ENCODE measurements at regions not wholly inside any gene's neighbourhood (a gene's known extent, or its start where the extent isn't known, plus 50 kb on each side); places are given as distances from the start of the nearest gene placed in this dataset.
"Not testable (repeated sequence)": the region's sequence is repeated elsewhere in the genome, so short reads cannot be mapped to it uniquely, and the experiment has no call there.

DNA sequence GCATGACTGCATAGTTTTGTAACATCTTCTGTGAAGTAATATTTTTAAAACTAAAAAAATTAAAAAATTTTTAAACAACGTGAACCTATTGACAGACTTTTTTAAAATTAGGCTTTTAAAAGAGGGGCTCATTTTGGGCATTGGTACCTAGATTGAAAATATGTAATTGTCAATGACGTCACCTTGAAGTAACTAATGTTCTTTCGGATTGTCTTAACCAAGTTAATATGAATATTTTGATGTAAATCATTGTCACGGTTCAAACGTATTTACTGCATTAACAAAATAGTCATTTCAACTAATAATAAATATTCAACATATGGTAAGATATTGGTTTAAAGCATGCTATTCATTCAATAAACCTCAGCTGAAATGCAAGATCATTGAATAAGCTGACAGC is 719.8 kb downstream of the ANKRD7 start:
- H3K27ac ChIP-seq: no peak overlapping the region
- H3K9me3 ChIP-seq: no peaks in the 10 kb centered on the region
- no peak for DNase-seq
- FAIRE-seq: no peak
- H3K36me3 ChIP-seq: no peaks in the 10 kb centered on the region
- intact Hi-C loops (cut with DNase I): no loop called here
- H3K4me3 ChIP-seq: no peak overlapping the region
- H3K27me3 ChIP-seq: no peaks in the 10 kb centered on the region
- no peaks in the 10 kb centered on the region for H3K4me1 ChIP-seq
- no peak for TF ChIP-seq CTCF (IDR thresholded peaks at IDR 0.05)
- ATAC-seq: no peak
- 62 to 78% methylated on average over 5 of the region's 5 CpGs for WGBS, 2 donors

GRCh38 chr7:118945911-118946682 is 721.6 kb downstream of the ANKRD7 start:
- no peak for ATAC-seq
- intact Hi-C loops (cut with DNase I): no loop called here
- WGBS, 2 donors: 71 to 79% methylated on average over 13 of the region's 13 CpGs

GRCh38 chr7:118948508-118948907 is 724.0 kb downstream of the ANKRD7 start:
- Histone ChIP-seq H3K9me3 (no peaks in the 10 kb centered on the region), H3K27me3 (no peaks in the 10 kb centered on the region), H3K4me3 (no peak overlapping the region), H3K36me3 (no peaks in the 10 kb centered on the region), H3K27ac (no peak overlapping the region), H3K4me1 (no peaks in the 10 kb centered on the region)
- intact Hi-C loops (cut with DNase I): no loop called here
- FAIRE-seq (no peak), ATAC-seq (no peak), DNase-seq (no peak)
- no peak for TF ChIP-seq CTCF (IDR thresholded peaks at IDR 0.05)

More at GRCh38 chr7:118945911-118946682, 721.6 kb downstream of the ANKRD7 start:
- no peaks in the 10 kb centered on the region for H3K36me3 ChIP-seq
- no peak overlapping the region for H3K4me3 ChIP-seq
- no peaks in the 10 kb centered on the region for H3K27me3 ChIP-seq
- FAIRE-seq (no peak), DNase-seq (no peak)
- no peak for TF ChIP-seq CTCF (IDR thresholded peaks at IDR 0.05)
- no peaks in the 10 kb centered on the region for H3K4me1 ChIP-seq
- no peaks in the 10 kb centered on the region for H3K9me3 ChIP-seq
- H3K27ac ChIP-seq: no peak overlapping the region

GRCh38 chr7:118949031-118949430 is 724.5 kb downstream of the ANKRD7 start:
- H3K36me3 ChIP-seq: no peaks in the 10 kb centered on the region
- intact Hi-C loops (cut with DNase I): no loop called here
- H3K9me3 ChIP-seq: no peaks in the 10 kb centered on the region
- H3K27ac ChIP-seq: no peak overlapping the region
- 73 to 90% methylated on average over 1 of the region's 1 CpG for WGBS, 2 donors
- DNase-seq (no peak), FAIRE-seq (no peak), ATAC-seq (no peak)
- no peak for TF ChIP-seq CTCF (IDR thresholded peaks at IDR 0.05)
- H3K27me3 ChIP-seq: no peaks in the 10 kb centered on the region
- H3K4me3 ChIP-seq: no peak overlapping the region
- no peaks in the 10 kb centered on the region for H3K4me1 ChIP-seq

- ATAC-seq; H3K27ac ChIP-seq; DNase-seq; H3K36me3 ChIP-seq; H3K27me3 ChIP-seq; H3K9me3 ChIP-seq; intact Hi-C loops (cut with DNase I); H3K4me1 ChIP-seq; FAIRE-seq; H3K4me3 ChIP-seq: not testable (repeated sequence)
- WGBS, 2 donors: 31 to 49% methylated on average over 2 of the region's 2 CpGs
These were observed 731.8 kb downstream of the ANKRD7 start for GRCh38 chr7:118956285-118956684.
